DMS 273 treated with DMSO at 0.1 percent for 48 hours (cell line): ENCODE measurements at regions not wholly inside any gene's neighbourhood (a gene's known extent, or its start where the extent isn't known, plus 50 kb on each side); places are given as distances from the start of the nearest gene placed in this dataset.

ENCODE experiments used
- DNase-seq: peaks from one replicate; lab custom pipeline; 2025; lab: John Stamatoyannopoulos, UW

DNA sequence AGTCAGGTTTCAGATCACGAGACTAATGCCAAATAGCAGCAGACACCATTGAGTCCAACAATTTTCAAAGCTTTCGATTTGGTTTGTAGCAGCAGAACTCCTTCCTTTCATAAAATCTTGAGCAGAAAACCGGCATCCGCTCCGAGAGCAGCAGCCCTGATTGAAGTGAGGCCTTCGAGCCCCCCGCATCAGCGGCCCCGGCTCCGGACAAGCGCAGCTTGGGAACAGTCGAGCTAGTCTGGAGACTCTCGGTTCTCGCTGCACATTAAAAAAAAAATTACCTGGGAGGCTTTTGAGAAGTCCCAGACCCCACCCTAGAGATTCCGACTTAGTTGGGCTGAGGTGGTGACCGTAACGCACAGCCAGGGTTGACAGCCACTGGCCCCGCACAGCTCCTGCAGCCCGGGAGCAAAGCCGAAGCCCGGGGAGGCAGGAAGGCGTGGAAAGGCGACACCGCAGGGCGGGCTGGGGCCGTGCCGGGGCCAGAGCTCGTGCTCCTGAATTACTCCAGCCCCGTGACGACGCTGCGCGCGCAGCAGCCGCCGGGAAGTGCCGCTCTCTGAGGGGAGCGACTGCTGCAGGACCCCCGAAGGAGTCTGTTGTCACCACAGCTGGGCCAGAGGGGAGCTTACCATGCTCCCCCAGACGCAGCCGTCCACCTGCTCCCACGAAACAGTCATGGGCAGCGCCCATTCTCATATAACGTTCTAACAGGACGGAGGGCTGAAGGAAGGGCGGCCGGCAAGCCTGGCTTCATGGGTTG is 57.8 kb downstream of the SPATA19 start:
- no peak for DNase-seq

DNA sequence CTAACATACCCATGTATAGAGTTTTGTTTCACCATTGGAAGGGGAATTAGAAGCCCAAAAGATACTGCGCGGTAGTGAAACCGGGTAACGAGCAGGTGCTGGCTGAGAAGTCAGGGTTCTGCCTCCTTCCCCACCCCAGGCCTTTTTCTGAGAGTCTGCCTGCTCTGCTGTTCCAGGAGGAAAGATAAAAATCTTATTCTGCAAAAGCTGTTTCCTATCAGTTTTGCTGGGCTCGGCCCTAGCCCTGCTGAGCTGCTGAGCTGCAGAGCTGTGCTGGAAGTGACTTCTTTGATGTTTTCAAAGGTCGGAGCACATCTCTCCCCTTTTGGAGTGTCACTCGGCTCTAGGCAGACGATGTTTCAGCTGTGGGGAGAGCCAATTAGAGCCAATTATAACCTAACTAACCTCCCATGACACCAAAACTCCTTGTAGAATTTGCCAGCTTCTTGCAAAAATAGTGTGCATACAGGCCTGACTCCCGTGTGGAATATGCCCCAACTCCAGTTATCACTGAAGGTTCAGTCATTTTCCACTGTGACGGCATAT is 59.4 kb downstream of the SPATA19 start:
- no peak for DNase-seq

DNA sequence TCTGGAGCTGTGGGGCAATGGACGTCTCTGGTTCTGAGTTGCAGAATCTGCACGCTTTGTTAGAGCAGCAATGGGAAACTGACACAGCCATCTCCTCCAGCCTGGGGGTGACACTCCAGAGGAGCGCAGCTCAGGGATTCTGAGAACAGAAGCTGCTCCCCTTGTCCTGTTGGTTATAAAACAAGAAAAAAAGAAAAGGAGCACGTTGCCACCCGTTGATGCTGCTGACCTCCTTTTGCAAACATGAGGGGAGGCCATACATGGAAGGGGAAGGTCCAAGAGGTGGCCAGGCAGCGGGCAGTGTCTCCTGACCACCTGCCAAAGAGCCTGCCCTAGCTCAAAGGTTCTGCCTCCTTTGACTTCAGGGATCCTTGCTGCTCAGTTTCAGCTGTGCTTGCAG is 61.0 kb downstream of the SPATA19 start:
- DNase-seq = no peak

DNA sequence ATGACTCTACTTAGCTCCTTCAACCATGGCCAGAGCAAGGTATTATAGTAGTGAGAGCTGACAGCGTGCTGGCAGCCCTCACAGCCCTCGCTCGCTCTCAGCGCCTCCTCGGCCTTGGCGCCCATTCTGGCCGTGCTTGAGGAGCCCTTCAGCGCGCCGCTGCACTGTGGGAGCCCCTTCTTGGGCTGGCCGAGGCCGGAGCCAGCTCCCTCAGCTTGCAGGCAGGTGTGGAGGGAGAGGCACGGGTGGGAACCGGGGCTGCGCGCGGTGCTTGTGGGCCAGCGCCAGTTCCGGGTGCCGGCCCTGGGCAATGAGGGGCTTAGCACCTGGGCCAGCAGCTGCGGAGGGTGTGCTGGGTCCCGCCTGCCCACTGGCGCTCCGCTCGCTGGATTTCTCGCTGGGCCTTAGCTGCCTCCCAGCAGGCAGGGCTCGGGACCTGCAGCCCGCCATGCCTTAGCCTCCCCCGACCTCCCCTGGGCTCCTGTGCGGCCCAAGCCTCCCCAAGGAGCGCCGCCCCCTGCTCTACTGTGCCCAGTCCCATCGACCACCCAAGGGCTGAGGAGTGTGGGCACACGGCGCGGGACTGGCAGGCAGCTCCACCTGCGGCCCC is 63.1 kb downstream of the SPATA19 start:
- no peak for DNase-seq

DNA sequence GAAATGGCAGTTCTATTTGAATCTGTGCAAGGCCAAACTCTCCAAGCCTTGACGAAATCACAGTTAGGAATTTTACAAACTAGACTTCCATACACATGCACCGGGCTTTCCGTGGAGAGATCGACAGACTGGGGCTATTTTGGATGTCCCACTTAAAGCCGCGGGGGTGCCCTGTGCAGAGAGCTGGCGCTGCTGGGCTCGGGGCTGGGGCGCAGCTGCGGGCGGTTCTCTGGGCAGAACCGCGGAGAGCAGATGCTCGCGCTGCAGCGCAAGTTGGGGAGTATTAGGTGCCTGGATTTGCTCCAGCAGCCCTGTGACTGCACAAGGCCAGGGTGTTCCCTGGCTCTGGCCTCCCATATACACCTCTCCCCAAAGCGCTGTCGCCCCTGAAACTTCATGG is 67.2 kb downstream of the SPATA19 start:
- DNase-seq = no peak

DNA sequence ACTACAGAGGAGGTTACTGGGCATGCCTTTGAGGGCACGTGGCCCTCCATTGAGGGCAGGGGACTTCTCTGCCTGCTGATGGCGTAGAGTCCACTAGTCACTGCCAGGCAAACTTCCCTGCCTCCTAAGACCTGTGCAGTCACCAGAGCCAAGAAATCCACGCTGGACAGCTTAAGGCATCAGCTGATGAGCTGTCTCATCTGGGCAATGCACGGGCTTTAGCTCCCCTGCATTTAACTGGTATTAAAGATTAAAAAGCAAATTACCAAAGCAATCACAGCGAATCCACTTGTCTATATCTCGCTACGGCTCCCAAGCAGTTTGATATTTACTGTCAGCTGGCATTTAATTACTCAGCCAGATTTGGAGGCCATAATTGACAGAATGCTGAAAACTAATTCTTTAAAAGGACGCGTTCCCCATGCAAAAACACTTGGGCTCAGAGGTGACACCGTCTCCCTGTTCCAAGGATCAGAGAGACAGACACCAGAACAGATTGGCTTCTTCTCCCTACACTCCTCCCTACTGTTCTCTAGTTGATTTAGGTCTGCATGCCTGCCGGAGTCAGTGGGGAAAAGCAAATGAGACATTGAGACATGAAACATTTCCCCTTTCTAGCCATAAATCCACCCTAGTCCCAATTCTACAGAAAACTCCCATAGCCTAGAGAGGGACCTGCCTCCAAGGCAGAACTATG is 68.5 kb downstream of the SPATA19 start:
- DNase-seq = no peak

DNA sequence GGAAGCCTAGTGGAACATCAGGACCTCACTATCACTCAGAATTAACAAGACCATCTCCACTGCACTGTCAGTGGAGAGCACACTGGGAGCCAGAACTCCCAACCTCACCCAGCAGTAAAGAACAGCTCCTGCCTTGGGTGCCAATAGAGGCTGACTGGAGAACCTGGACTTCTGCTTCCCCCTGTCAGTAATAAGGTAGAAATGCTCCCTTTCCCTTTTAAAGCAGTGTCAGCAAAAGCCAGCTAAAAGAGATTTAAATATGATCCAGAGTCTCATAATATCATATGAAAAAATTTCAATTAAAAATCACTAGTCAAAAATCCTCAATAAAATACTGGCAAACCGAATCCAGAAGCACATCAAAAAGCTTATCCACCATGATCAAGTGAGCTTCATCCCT is 82.8 kb downstream of the SPATA19 start:
- no peak for DNase-seq

DNA sequence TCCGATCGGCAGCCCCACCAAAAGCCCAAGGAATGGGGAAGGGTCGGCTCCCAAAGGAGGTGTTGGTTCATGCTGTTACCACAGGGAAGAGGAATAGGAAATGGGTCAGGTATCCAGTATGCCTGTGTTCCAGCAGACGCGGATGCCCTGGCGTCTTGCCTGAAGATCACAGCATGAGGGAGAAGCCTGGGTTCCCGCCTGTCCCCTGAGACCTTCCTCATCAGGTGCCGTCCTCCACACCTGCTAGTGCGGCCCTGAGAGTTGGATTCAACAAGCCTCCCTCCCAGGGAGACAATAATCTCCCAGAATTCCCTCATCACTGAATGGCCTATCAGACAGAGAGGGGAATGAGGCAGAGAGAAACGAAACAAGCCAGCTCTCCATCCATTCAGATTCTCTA is 92.2 kb downstream of the SPATA19 start:
- DNase-seq = no peak

DNA sequence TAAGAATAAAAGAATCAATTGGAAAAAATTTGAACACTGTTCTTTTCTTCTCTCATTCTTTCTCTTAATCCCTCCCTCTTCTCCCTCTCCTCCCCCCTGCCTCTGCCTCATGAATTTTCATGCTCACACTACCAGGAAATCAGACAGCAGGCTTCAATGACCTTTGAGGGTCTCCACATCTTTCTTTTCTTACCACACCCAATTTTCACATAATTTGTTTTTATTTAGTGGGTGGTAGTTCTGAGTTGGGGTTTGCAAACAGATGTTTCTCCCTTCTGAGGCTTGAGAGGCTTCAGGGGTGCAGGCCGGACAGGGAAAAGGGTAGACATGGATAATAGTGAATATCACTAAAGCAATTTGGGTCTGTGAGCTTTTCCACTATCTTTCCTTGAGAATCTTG is 95.5 kb downstream of the SPATA19 start:
- no peak for DNase-seq

DNA sequence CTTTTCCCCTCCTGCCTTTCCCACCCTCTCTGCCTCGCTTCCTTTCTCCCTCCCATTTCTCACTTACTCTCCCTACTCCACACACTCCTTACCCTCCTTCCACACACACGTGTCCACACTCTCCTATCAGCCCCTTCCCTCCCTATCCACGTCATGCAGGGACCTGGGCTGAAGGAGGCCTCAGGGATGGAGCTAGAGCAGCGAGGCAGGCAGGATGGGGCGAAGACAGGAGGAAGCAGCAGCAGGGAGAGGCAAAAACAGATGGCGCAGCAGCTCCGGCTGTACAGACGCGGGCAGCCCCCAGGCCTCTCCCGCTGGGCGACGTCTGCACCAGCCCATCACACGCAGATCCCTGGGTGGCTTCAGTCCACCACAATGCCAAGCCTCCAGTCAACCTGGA is 97.9 kb downstream of the SPATA19 start:
- peak; percentile 61 for DNase-seq

DNA sequence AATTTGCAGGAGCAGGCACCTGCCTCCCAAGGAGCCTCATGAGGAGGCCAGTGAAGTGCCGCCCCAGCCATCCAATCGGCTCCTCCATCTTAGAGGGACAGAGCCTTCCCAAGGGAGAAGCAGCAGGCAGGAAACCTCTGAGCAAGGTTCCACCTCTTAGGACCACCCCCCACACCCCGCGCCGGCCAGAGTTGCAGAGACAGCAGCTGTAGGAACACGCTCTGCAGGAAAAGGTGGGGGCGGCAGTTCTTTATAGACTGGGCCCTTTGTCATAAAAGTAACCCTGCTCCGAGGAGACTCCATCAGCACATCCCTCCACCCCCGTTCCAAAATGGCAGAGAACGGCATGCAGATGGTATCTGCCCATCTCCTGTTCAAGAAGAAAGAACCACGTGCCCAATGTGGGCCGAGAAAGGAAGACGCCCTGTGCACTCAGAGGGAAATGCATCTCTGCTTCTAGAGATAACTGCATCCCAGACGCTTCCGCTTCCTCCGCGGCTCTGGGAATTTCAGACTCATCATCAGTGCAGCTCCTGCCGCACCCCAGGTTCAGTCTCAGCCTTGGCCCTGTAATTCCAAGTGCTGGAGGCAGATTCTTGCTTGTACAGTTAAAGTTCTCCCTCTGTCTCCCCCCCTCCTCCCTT is 98.5 kb downstream of the SPATA19 start:
- no peak for DNase-seq

DNA sequence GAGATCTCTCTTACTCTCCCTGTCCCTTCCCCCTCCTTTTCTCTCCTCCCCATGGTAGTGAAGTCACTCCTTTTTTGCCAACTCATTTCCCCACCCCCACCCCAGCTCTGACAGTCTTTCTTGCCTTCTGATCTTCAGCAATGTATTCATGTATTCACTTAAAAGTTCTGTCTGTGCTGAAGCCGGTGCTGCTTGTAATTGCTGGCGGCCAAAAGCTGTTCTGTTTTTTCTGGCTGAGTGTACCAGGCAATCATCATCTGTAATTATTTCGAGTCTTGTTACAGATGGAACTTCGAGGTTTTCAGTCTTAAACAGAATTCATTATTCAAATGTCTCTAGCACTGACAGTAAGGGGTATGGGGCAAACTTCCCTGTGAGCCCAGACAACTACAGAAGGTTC is 99.5 kb downstream of the SPATA19 start:
- DNase-seq = peak; percentile 32

DNA sequence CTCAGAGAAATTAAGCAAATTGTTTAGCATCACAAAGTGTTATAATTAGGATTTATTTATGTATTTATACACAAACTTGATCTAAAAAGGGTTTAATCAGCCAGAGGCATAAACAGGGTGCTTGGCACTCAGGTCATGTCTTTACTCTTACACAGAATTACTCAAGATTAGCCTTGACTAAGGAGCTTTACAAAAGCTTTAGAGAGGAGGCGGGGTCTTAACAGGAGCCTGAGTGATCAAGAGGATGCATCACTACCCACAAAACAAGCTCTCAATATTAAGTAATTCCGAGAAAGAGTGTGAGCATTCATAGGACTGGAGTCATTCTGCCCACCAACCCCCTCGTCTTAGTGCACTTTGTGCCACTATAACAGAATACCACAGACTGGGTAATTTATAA is 103.0 kb downstream of the SPATA19 start:
- DNase-seq = no peak

DNA sequence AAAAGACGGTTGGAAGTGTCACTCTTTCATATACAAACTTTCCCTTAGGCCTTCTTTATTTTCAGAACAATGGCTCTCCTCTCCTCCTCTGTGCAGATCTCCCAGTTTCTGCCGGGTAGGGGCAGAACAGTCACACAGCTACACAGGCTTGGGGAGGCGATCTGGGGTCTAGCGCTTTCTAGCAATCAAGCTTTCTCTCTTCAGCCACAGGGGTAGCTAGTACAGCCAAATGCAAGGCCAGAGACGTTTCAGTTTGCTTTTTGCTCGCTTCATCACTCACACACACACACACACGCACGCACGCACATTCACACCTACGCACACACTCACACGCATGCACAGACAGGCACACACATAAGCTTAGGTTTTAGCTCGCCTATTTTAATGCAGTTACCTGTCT is 104.3 kb downstream of the SPATA19 start:
- no peak for DNase-seq

DNA sequence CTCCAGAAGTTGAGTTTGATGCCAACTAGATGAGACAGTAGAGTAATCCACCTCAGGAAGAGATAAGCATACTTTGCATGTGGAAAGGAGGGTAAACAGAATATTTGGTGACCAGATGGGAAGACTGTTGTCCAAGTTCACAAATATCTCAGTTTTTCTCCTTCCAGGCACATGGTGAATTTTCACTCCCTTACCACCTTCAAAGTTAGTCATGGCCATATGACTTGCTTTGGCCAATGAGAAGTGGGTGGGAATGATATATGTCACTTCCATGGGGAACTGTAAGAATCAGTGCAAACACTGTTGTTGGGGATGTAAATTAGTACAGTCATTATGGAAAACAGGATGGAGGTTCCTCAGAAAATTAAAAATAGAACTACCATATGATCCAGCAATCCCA is 105.8 kb downstream of the SPATA19 start:
- no peak for DNase-seq

DNA sequence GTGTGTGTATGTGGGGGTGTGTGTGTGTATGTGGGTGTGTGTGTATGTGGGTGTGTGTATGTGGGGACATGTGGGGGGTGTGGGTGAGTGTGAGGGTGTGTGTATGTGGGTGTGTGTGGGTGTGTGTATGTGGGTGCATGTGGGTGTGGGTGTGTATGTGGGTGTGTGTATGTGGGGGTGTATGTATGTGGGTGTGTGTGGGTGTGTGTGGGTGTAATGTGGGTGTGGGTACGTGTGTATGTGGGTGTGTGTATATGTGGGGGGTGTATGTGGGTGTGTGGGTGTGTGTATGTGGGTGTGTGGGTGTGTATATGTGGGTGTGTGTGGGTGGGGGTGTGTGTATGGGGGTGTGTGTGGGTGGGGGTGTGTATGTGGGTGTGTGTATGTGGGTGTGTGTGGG is 106.7 kb downstream of the SPATA19 start:
- DNase-seq = no peak

DNA sequence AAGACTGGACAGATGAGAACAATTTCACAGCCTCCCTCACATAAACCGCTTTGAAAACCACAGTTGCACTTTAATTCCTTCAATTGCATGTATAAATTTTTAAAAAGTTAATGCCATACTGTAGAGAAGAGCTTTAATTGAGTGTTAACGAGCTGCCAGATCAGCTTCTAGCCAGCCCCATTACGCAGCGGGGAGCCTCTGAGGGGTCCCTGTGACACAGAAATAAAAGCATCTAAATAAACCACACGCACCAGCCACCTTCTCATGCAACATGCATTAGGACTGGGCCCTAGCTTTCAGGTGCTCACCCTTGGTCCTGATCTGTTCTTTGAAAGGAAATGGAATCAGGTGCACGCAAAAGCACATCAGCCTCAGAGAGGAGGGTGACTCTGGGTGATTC is 111.7 kb downstream of the SPATA19 start:
- DNase-seq = no peak

DNA sequence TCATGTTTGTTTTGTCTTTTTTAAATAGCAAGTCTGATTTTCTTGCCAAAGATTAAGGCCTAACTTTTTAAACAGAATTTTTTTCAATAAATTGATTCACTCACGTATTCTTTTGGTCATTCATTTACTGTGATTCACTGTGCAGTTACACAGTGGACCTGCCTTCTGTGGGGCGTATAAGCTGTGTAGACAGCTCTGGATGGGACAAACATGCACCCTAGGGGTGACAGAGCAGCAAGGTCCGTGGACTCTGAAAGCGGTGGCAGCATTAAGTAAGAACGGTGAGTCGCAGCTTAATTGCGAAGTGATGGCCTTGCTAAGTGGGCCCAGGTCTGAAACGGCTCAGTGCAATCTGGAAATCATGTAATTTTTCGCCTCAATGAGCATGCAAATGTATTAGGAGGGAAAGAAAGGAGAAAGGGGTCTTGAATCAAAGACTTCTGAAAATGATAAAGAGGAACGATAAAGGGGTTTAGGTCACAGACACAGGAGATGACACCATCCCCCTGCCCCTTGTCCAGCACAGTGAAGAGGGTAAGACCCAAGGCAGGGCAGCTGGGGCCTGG is 113.1 kb downstream of the SPATA19 start:
- DNase-seq = no peak

DNA sequence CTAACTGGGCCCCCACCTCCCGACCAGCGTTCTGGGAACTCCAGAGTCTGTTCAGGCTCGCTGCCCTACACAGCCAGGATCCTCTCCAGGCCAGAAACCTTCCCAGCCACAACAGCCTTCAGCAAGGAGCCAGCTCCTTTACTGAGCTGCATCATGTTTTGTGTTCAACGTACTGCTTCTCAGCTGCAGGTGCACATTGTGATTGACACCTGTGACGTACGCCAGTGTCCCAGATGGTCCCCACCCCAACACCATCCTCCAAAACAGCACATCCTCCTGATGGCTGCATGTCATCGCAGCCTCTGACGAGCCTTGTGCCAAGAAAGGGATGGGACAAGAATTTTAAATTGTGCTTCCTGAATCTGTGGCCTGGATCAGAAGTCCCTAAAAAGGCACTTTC is 117.5 kb downstream of the SPATA19 start:
- no peak for DNase-seq

DNA sequence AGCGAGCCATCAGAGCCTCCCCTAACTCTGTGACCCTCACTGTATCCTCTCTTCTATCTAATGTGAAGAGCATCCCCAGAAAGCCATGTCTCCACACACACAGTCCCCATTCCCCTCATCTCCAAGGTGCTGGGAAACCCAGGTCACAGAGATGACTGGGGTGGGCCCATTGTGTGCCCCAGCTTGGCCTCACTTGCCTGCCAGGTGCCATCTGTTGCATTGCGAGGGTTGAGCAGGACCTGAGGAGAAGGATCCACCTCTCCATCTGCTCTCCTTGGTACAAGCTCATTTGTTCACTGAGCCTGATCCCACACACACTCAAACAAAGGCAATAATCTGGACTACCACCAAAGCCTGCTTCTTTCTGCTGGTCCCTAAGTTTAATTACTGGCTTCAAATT is 118.8 kb downstream of the SPATA19 start:
- peak; percentile 83 for DNase-seq

DNA sequence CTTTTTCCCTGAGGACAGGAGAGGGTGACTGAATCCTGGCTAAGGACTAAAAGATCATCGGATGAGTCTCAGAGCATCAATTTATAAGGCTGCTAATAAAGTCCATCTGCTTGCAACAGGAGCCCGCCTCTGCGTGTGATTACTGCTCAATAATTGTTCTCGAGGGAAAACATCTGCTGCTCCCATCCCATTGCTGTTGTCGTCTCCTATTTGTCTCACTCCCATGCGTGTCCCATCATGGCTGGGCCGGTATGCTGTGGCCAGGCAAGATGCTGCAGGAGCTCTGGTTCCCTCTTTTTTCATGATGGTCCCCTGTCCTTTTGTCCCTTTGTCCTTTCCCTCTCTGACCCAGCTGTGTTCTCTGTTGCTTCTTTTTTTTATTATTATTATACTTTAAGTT is 121.2 kb downstream of the SPATA19 start:
- peak; percentile 74 for DNase-seq

DNA sequence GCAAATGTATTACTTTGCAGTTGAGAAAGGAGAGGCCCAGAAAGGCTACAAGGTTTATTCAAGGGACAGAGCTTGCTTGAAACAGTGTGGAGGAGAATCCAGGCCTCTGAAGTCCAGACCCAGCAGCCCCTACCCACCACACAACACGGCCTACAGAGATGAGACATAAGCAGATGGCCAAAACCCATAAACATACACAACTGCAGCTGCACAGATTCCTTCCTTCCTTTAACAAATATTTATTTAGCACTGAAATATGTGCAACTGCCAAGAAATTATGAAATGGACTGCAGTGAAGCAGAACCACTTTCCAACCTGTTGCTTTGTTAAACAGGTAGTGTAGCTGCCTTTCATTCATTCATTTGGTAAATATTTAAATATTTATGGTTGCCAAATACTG is 122.3 kb downstream of the SPATA19 start:
- peak; percentile 76 for DNase-seq
